ENCODE measurements at regions not wholly inside any gene's neighbourhood (a gene's known extent, or its start where the extent isn't known, plus 50 kb on each side); places are given as distances from the start of the nearest gene placed in this dataset.

GRCh38 chr2:71923143-71923525 is 224.5 kb downstream of the CYP26B1 start:
- no peaks in the 10 kb centered on the region for H3K9me2 ChIP-seq (ENCODE audit: insufficient read depth)
- DNase-seq (ENCODE audit: low spot score), result no peak
- no peak overlapping the region for H3K4me2 ChIP-seq
- Mint-ChIP-seq H3K4me3 (no peak overlapping the region), H3K36me3 (ENCODE audit: low read depth) (0 out of 3 replicates have a peak, but pooled peaks cover 3% of the 10 kb centered on the region), H3K4me1 (no peaks in the 10 kb centered on the region; the same call in 2 of the 3 replicates), H3K9me3 (peaks cover 13% of the 10 kb centered on the region; the same call in 2 of the 3 replicates), H3K27me3 (ENCODE audit: insufficient read depth, low read depth, poor library complexity) (peaks cover 6% of the 10 kb centered on the region), H3K27ac (no peak overlapping the region)
- H3K79me2 ChIP-seq (replicated peaks; ENCODE audit: insufficient read depth), result no peaks in the 10 kb centered on the region
- no peaks in the 10 kb centered on the region for H4K20me1 ChIP-seq (replicated peaks; ENCODE audit: insufficient read depth)
- ATAC-seq, result no peak
- H2AFZ ChIP-seq, result no peak overlapping the region
- H3K27ac ChIP-seq (ENCODE audit: low read depth), result no peak overlapping the region
- no peaks in the 10 kb centered on the region for H3K4me1 ChIP-seq (ENCODE audit: insufficient read depth)
- H3K27me3 ChIP-seq (ENCODE audit: insufficient read depth), result no peaks in the 10 kb centered on the region
- TF ChIP-seq CREB1 (CRISPR knock-in tag; IDR thresholded peaks at IDR 0.05; ENCODE audit: low read depth) (no peak), EZH2phosphoT487 (IDR thresholded peaks at IDR 0.05; ENCODE audit: unreplicated experiment) (no peak), ZNF331 (CRISPR knock-in tag; IDR thresholded peaks at IDR 0.05; ENCODE audit: low read depth) (no peak), POLR2AphosphoS5 (IDR thresholded peaks at IDR 0.05; ENCODE audit: low read depth) (no peak), EZH2 (IDR thresholded peaks at IDR 0.05; ENCODE audit: low read depth, unreplicated experiment) (no peak), NANOG (IDR thresholded peaks at IDR 0.05; ENCODE audit: borderline replicate concordance) (no peak), STAT1 (IDR thresholded peaks at IDR 0.05; ENCODE audit: unreplicated experiment) (no peak), CTCF (conservative IDR thresholded peaks at IDR 0.05; ENCODE audit: low read depth in 2 of 2) (no peak), ETS1 (IDR thresholded peaks at IDR 0.05) (no peak), ZNF114 (CRISPR knock-in tag; IDR thresholded peaks at IDR 0.05) (no peak), ZNF462 (CRISPR knock-in tag; IDR thresholded peaks at IDR 0.05) (no peak), REST (IDR thresholded peaks at IDR 0.05; ENCODE audit: unreplicated experiment) (no peak), JUNB (IDR thresholded peaks at IDR 0.05; ENCODE audit: unreplicated experiment) (no peak)
- H3F3A ChIP-seq (replicated peaks; ENCODE audit: low read depth), result no peaks in the 10 kb centered on the region
- no peaks in the 10 kb centered on the region for H3K36me3 ChIP-seq (ENCODE audit: insufficient read depth)
- H3K4me3 ChIP-seq, result no peak overlapping the region
